ENCODE measurements at regions not wholly inside any gene's neighbourhood (a gene's known extent, or its start where the extent isn't known, plus 50 kb on each side); places are given as distances from the start of the nearest gene placed in this dataset.

- Histone ChIP-seq H3K4me3 (ENCODE audit: low read depth, low read length) (no peak overlapping the region), H3K36me3 (ENCODE audit: control insufficient read depth, insufficient read depth, low read length) (no peaks in the 10 kb centered on the region), H3K27me3 (ENCODE audit: control insufficient read depth, insufficient read depth, low read length) (no peaks in the 10 kb centered on the region)
- TF ChIP-seq, protein P1, sequence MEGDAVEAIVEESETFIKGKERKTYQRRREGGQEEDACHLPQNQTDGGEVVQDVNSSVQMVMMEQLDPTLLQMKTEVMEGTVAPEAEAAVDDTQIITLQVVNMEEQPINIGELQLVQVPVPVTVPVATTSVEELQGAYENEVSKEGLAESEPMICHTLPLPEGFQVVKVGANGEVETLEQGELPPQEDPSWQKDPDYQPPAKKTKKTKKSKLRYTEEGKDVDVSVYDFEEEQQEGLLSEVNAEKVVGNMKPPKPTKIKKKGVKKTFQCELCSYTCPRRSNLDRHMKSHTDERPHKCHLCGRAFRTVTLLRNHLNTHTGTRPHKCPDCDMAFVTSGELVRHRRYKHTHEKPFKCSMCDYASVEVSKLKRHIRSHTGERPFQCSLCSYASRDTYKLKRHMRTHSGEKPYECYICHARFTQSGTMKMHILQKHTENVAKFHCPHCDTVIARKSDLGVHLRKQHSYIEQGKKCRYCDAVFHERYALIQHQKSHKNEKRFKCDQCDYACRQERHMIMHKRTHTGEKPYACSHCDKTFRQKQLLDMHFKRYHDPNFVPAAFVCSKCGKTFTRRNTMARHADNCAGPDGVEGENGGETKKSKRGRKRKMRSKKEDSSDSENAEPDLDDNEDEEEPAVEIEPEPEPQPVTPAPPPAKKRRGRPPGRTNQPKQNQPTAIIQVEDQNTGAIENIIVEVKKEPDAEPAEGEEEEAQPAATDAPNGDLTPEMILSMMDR (IDR thresholded peaks at IDR 0.05; ENCODE audit: insufficient read depth, low read length, poor library complexity, severe bottlenecking): no peak
- no peak for DNase-seq (ENCODE audit: low read depth)
Observed at GRCh38 chr9:101880846-101881245, 142.4 kb upstream of the GRIN3A start.

DNA sequence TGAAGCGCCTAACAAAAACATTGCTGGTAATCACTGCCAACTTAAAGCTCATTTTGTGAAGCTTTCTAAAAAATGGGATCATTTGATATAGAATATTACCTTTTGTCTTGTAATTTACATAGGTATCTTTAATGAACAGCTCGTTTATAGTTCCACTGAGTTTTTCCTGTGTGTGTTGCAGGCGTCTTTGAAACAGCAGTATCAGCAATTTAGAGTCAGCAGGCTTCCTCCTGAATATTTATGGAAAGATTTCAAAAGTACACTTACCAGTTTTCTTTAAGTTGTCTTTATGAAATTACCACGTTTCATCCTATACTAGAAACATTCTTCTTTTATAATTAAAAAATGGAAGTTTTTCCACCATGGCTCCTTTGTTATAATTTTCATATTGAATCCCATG is 140.3 kb upstream of the GRIN3A start:
- Histone ChIP-seq H3K27me3 (ENCODE audit: control insufficient read depth, insufficient read depth, low read length) (no peaks in the 10 kb centered on the region), H3K4me3 (ENCODE audit: low read depth, low read length) (no peak overlapping the region), H3K36me3 (ENCODE audit: control insufficient read depth, insufficient read depth, low read length) (no peaks in the 10 kb centered on the region)
- TF ChIP-seq, protein P1 (IDR thresholded peaks at IDR 0.05; ENCODE audit: insufficient read depth, low read length, poor library complexity, severe bottlenecking): no peak
- DNase-seq (ENCODE audit: low read depth): no peak

GRCh38 chr9:101877439-101877838 is 139.0 kb upstream of the GRIN3A start:
- no peak overlapping the region for H3K4me3 ChIP-seq (ENCODE audit: low read depth, low read length)
- TF ChIP-seq, protein P1 (IDR thresholded peaks at IDR 0.05; ENCODE audit: insufficient read depth, low read length, poor library complexity, severe bottlenecking): no peak
- DNase-seq (ENCODE audit: low read depth): no peak
- no peaks in the 10 kb centered on the region for H3K27me3 ChIP-seq (ENCODE audit: control insufficient read depth, insufficient read depth, low read length)
- no peaks in the 10 kb centered on the region for H3K36me3 ChIP-seq (ENCODE audit: control insufficient read depth, insufficient read depth, low read length)

- no peak for DNase-seq (ENCODE audit: low read depth)
- H3K27me3 ChIP-seq (ENCODE audit: control insufficient read depth, insufficient read depth, low read length): no peaks in the 10 kb centered on the region
- TF ChIP-seq, protein P1 (IDR thresholded peaks at IDR 0.05; ENCODE audit: insufficient read depth, low read length, poor library complexity, severe bottlenecking): no peak
- no peak overlapping the region for H3K4me3 ChIP-seq (ENCODE audit: low read depth, low read length)
- H3K36me3 ChIP-seq (ENCODE audit: control insufficient read depth, insufficient read depth, low read length): no peaks in the 10 kb centered on the region
Observed at GRCh38 chr9:101861472-101861871, 123.0 kb upstream of the GRIN3A start.

DNA sequence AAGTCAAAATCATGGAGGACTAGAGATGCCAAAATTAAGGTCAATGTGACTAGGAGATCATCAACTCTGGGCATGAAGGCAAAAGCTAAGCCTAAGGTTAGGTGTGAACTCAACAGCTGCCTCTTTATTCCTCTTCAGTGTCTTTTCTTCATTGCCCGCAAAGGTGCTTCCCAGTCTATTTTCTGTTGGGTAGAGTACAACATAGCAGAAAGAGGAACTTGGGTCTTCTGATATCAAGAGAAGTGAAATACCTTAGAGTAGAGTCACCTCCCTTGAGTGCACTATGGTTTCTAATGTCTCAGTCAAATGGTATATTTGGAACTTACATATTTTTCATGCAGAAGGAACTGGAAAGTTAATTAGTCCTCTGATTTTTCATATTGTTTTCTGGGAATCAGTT is 122.5 kb upstream of the GRIN3A start:
- Histone ChIP-seq H3K27me3 (ENCODE audit: control insufficient read depth, insufficient read depth, low read length) (no peaks in the 10 kb centered on the region), H3K36me3 (ENCODE audit: control insufficient read depth, insufficient read depth, low read length) (no peaks in the 10 kb centered on the region), H3K4me3 (ENCODE audit: low read depth, low read length) (no peak overlapping the region)
- DNase-seq (ENCODE audit: low read depth): no peak
- TF ChIP-seq, protein P1 (IDR thresholded peaks at IDR 0.05; ENCODE audit: insufficient read depth, low read length, poor library complexity, severe bottlenecking): no peak

- TF ChIP-seq, protein P1 (IDR thresholded peaks at IDR 0.05; ENCODE audit: insufficient read depth, low read length, poor library complexity, severe bottlenecking): no peak
- DNase-seq (ENCODE audit: low read depth): no peak
- no peaks in the 10 kb centered on the region for H3K36me3 ChIP-seq (ENCODE audit: control insufficient read depth, insufficient read depth, low read length)
- no peaks in the 10 kb centered on the region for H3K27me3 ChIP-seq (ENCODE audit: control insufficient read depth, insufficient read depth, low read length)
- no peak overlapping the region for H3K4me3 ChIP-seq (ENCODE audit: low read depth, low read length)
Observed at GRCh38 chr9:101859620-101860019, 121.2 kb upstream of the GRIN3A start.

Data from kidney epithelial cell (primary cell).